ENCODE measurements at regions not wholly inside any gene's neighbourhood (a gene's known extent, or its start where the extent isn't known, plus 50 kb on each side); places are given as distances from the start of the nearest gene placed in this dataset.
A peak's percentile ranks its signal among the peaks of the same experiment; 100 is the strongest.

DNA sequence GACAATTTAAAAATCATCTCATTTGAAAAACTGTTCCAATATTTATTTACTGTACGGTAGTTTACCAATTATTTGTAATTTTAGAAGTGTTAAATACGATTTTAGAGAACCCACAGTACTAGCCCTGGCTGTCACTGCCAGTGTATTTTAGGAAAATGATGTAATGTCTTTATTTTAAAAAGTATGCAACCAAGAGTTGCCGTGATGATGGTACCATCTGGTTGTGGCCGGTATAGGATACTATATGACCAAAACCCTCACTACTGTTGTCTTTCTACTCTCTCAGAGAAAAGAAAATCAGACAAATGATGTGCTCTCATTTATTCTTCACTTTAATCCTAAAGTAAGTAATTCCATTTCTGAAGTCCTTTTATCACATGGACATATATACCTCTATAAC is 395.0 kb downstream of the FOXG1 start:
- H3K27me3 Mint-ChIP-seq, result no peaks in the 10 kb centered on the region
- peaks cover 0 to 4% (median 0%) of the 10 kb centered on the region in 7 donors for H3K9me3 Mint-ChIP-seq
- H3K36me3 ChIP-seq (ENCODE audit: control insufficient read depth, insufficient read depth, low read length), result no peaks in the 10 kb centered on the region
- no peaks in the 10 kb centered on the region for H3K27me3 ChIP-seq (ENCODE audit: control insufficient read depth, insufficient read depth, low read length)
- no peak overlapping the region for H3K4me3 Mint-ChIP-seq
- H3K36me3 Mint-ChIP-seq, result no peaks in the 10 kb centered on the region
- no peak overlapping the region for H3K27ac Mint-ChIP-seq
- no peak overlapping the region for H3K27ac ChIP-seq (ENCODE audit: insufficient read depth, low read length, poor library complexity, severe bottlenecking)
- no peaks in the 10 kb centered on the region for H3K4me1 Mint-ChIP-seq
- H3K4me3 ChIP-seq (ENCODE audit: low read depth, low read length), result no peak overlapping the region
- H3K4me1 ChIP-seq (ENCODE audit: control insufficient read depth, insufficient read depth, low read length, poor library complexity, severe bottlenecking), result no peaks in the 10 kb centered on the region
- H3K9me3 ChIP-seq (ENCODE audit: control insufficient read depth in 2 of 2, low read length in 2 of 2), result peaks cover 0 to 10% of the 10 kb centered on the region in 2 experiments
- DNase-seq (no peak), ATAC-seq (ENCODE audit: low read depth in 2 of 2) (no peak)

DNA sequence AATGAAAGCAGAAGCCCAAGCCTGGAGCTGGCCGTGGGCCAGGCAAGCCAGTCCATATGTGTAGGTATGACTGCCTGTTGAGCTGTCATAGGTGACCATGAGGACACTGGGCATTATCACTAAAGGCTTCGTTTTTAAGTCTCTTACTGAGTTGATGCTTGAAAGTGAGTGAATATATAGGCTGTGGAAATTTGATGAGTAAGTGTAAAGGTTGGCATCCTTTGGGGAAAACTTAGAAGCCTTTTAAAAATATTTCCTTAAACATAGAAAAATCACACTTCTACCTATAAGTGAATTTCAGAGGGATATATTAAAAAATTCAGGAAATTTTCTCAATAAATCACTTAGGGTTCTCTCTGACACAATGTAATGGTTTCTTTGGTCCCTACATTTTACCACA is 396.5 kb downstream of the FOXG1 start:
- Mint-ChIP-seq H3K9me3 (peaks cover 0 to 4% (median 0%) of the 10 kb centered on the region in 7 donors), H3K27ac (no peak overlapping the region), H3K4me3 (no peak overlapping the region), H3K36me3 (no peaks in the 10 kb centered on the region), H3K4me1 (no peaks in the 10 kb centered on the region), H3K27me3 (no peaks in the 10 kb centered on the region)
- no peak for DNase-seq
- Histone ChIP-seq H3K27me3 (ENCODE audit: control insufficient read depth, insufficient read depth, low read length) (no peaks in the 10 kb centered on the region), H3K9me3 (ENCODE audit: control insufficient read depth in 2 of 2, low read length in 2 of 2) (peaks cover 0 to 5% of the 10 kb centered on the region in 2 experiments), H3K4me3 (ENCODE audit: low read depth, low read length) (no peak overlapping the region), H3K36me3 (ENCODE audit: control insufficient read depth, insufficient read depth, low read length) (no peaks in the 10 kb centered on the region), H3K4me1 (ENCODE audit: control insufficient read depth, insufficient read depth, low read length, poor library complexity, severe bottlenecking) (no peaks in the 10 kb centered on the region), H3K27ac (ENCODE audit: insufficient read depth, low read length, poor library complexity, severe bottlenecking) (no peak overlapping the region)
- ATAC-seq (ENCODE audit: low read depth in 2 of 2), result no peak

DNA sequence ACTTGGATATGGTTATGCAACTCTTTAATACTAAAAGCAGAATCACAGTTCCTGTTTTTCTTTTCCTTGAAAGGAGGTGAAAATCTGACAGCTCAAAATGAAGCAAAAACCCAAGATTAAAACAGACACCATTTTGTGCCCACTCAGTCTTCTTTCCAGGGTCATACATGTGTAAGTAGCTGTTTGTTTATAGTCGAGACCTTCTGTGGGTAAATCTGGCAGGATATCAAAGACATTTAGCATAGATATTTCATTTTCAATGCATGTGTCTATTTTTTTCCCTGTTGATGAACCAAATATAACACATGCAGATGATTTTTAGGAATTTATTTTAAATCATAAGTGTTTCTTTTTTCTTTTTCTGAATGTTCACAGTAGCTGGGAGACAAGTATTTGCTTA is 398.8 kb downstream of the FOXG1 start:
- no peak overlapping the region for H3K4me3 ChIP-seq (ENCODE audit: low read depth, low read length)
- peaks cover 0 to 15% of the 10 kb centered on the region in 2 experiments for H3K9me3 ChIP-seq (ENCODE audit: control insufficient read depth in 2 of 2, low read length in 2 of 2)
- Mint-ChIP-seq H3K27ac (no peak overlapping the region), H3K9me3 (peaks cover 0 to 3% (median 1%) of the 10 kb centered on the region in 7 donors), H3K4me3 (no peak overlapping the region), H3K27me3 (no peaks in the 10 kb centered on the region), H3K36me3 (no peaks in the 10 kb centered on the region), H3K4me1 (no peaks in the 10 kb centered on the region)
- ATAC-seq (ENCODE audit: low read depth in 2 of 2) (no peak), DNase-seq (no peak)
- no peaks in the 10 kb centered on the region for H3K4me1 ChIP-seq (ENCODE audit: control insufficient read depth, insufficient read depth, low read length, poor library complexity, severe bottlenecking)
- no peaks in the 10 kb centered on the region for H3K27me3 ChIP-seq (ENCODE audit: control insufficient read depth, insufficient read depth, low read length)
- H3K27ac ChIP-seq (ENCODE audit: insufficient read depth, low read length, poor library complexity, severe bottlenecking), result no peak overlapping the region
- H3K36me3 ChIP-seq (ENCODE audit: control insufficient read depth, insufficient read depth, low read length), result no peaks in the 10 kb centered on the region

DNA sequence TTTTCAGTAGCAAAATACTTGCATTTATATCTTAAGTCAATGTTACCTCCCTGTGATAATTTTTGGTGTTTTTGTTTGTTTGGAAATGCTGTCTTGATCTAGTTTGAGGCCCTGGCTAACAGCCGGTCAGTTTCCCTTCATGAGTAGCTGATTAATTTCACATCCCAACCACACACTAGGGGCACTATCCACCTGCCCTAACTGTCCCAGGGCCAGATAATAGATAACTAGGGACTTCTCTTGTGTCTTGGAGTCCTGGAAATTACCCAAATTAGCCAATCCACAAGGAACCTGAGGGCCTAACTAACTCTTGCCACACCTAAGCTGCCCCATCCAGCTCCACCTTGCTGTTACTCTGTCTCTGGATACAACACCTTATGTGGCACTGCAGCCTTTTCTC is 399.9 kb downstream of the FOXG1 start:
- Histone ChIP-seq H3K4me3 (ENCODE audit: low read depth, low read length) (no peak overlapping the region), H3K4me1 (ENCODE audit: control insufficient read depth, insufficient read depth, low read length, poor library complexity, severe bottlenecking) (no peaks in the 10 kb centered on the region), H3K27me3 (ENCODE audit: control insufficient read depth, insufficient read depth, low read length) (no peaks in the 10 kb centered on the region), H3K36me3 (ENCODE audit: control insufficient read depth, insufficient read depth, low read length) (no peaks in the 10 kb centered on the region), H3K27ac (ENCODE audit: insufficient read depth, low read length, poor library complexity, severe bottlenecking) (no peak overlapping the region), H3K9me3 (ENCODE audit: control insufficient read depth in 2 of 2, low read length in 2 of 2) (peaks cover 0 to 17% of the 10 kb centered on the region in 2 experiments)
- Mint-ChIP-seq H3K9me3 (peaks cover 0 to 5% (median 3%) of the 10 kb centered on the region in 7 donors), H3K36me3 (no peaks in the 10 kb centered on the region), H3K4me3 (no peak overlapping the region), H3K27ac (no peak overlapping the region), H3K27me3 (no peaks in the 10 kb centered on the region), H3K4me1 (no peaks in the 10 kb centered on the region)
- DNase-seq, result no peak
- no peak for ATAC-seq (ENCODE audit: low read depth in 2 of 2)

DNA sequence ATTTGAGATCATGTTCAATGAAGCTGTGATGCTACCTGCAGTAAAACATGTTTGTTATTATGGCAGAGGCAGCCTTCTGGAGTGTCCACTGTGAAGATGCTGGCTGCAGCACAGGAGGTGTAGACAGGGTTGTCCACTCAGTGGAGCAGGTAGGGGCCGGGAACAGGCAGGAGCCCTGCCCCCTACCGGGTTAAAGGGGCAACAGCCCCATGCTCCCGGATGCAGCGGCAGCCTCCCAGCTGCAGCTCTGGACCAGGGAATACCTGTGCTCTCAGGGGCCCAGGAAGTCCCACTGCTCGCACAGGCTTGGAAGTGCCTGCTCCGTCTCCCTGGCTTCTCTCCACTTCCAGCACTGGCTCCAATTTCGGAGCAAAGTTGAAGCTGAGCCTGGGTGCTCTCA is 401.6 kb downstream of the FOXG1 start:
- Histone ChIP-seq H3K4me1 (ENCODE audit: control insufficient read depth, insufficient read depth, low read length, poor library complexity, severe bottlenecking) (no peaks in the 10 kb centered on the region), H3K27ac (ENCODE audit: insufficient read depth, low read length, poor library complexity, severe bottlenecking) (no peak overlapping the region), H3K36me3 (ENCODE audit: control insufficient read depth, insufficient read depth, low read length) (no peaks in the 10 kb centered on the region), H3K4me3 (ENCODE audit: low read depth, low read length) (no peak overlapping the region), H3K9me3 (ENCODE audit: control insufficient read depth in 2 of 2, low read length in 2 of 2) (peaks cover 0 to 11% of the 10 kb centered on the region in 2 experiments), H3K27me3 (ENCODE audit: control insufficient read depth, insufficient read depth, low read length) (no peaks in the 10 kb centered on the region)
- Mint-ChIP-seq H3K4me1 (no peaks in the 10 kb centered on the region), H3K9me3 (peaks cover 0 to 13% (median 5%) of the 10 kb centered on the region in 7 donors), H3K27ac (no peak overlapping the region), H3K4me3 (no peak overlapping the region), H3K27me3 (no peaks in the 10 kb centered on the region), H3K36me3 (no peaks in the 10 kb centered on the region)
- ATAC-seq (ENCODE audit: low read depth in 2 of 2), result no peak
- DNase-seq, result no peak

DNA sequence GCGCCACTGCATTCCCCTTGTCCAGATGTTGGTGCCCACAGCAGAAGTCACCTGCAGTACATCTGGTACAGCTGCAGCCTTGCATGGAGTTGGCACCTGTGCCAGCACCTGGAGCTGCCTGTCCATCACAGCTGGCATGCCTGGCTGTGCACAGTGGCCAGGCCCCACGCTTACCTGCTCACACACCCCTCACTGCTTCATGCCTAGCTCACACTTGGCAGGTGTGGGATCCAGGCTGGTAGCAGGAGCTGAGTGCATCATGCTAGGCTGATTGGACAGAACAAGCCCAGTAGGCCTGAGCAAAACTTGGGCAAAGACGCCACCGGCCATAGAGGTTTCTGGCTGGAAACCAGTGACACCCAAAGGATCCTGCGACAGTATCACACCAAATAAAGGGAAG is 402.8 kb downstream of the FOXG1 start:
- Mint-ChIP-seq H3K27me3 (no peaks in the 10 kb centered on the region), H3K9me3 (peaks cover 0 to 19% (median 7%) of the 10 kb centered on the region in 7 donors), H3K4me3 (no peak overlapping the region), H3K27ac (no peak overlapping the region), H3K4me1 (no peaks in the 10 kb centered on the region), H3K36me3 (no peaks in the 10 kb centered on the region)
- H3K27ac ChIP-seq (ENCODE audit: insufficient read depth, low read length, poor library complexity, severe bottlenecking), result no peak overlapping the region
- H3K4me3 ChIP-seq (ENCODE audit: low read depth, low read length), result no peak overlapping the region
- ATAC-seq (ENCODE audit: low read depth in 2 of 2) (no peak), DNase-seq (no peak)
- no peaks in the 10 kb centered on the region for H3K36me3 ChIP-seq (ENCODE audit: control insufficient read depth, insufficient read depth, low read length)
- H3K27me3 ChIP-seq (ENCODE audit: control insufficient read depth, insufficient read depth, low read length), result no peaks in the 10 kb centered on the region
- no peaks in the 10 kb centered on the region for H3K4me1 ChIP-seq (ENCODE audit: control insufficient read depth, insufficient read depth, low read length, poor library complexity, severe bottlenecking)
- peaks cover 0 to 11% of the 10 kb centered on the region in 2 experiments for H3K9me3 ChIP-seq (ENCODE audit: control insufficient read depth in 2 of 2, low read length in 2 of 2)

DNA sequence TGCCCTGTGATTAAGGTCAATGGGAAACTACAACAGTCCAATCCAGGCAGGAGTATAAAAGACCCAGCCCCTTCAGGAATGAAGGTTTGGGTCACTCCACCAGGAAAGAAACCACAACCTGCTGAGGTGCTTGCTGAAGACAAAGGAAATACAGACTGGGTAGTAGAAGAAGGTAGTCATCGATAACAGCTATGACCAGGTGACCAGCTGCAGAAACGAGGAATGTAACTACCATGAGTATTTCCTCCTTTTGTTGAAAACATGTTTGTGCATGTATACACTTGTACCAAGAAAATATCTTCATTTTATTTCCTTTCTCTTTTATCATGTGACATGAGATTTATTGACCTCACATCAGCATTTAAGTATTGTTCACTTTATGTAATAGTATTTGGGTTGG is 409.1 kb downstream of the FOXG1 start:
- no peak for ATAC-seq (ENCODE audit: low read depth in 2 of 2)
- Histone ChIP-seq H3K27me3 (ENCODE audit: control insufficient read depth, insufficient read depth, low read length) (no peaks in the 10 kb centered on the region), H3K4me1 (ENCODE audit: control insufficient read depth, insufficient read depth, low read length, poor library complexity, severe bottlenecking) (no peaks in the 10 kb centered on the region), H3K4me3 (ENCODE audit: low read depth, low read length) (no peak overlapping the region), H3K9me3 (ENCODE audit: control insufficient read depth in 2 of 2, low read length in 2 of 2) (peaks cover 0 to 4% of the 10 kb centered on the region in 2 experiments), H3K27ac (ENCODE audit: insufficient read depth, low read length, poor library complexity, severe bottlenecking) (no peak overlapping the region), H3K36me3 (ENCODE audit: control insufficient read depth, insufficient read depth, low read length) (no peaks in the 10 kb centered on the region)
- DNase-seq, result no peak
- Mint-ChIP-seq H3K4me1 (no peaks in the 10 kb centered on the region), H3K27me3 (no peaks in the 10 kb centered on the region), H3K9me3 (peaks cover 5 to 31% (median 14%) of the 10 kb centered on the region in 7 donors), H3K4me3 (no peak overlapping the region), H3K36me3 (no peaks in the 10 kb centered on the region), H3K27ac (no peak overlapping the region)

DNA sequence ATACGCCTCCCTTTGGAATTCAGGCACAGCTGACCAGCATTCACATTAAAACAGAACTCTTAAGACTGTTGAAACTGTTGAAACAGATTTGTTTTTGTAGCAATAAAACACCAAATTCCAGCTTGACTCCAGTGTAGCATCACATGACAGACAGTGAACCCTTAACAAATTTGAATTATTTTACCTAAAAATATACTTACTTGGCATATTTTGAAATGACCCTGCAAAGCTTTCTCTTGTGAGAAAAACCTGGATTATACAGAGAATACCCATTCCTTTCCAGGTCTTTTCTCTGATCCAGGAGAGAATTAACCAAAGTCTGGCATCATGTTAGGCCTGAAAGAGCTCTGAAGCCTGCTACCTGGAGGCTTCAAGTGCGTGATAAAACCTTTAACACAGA is 410.3 kb downstream of the FOXG1 start:
- no peak overlapping the region for H3K27ac Mint-ChIP-seq
- Histone ChIP-seq H3K4me3 (ENCODE audit: low read depth, low read length) (no peak overlapping the region), H3K27me3 (ENCODE audit: control insufficient read depth, insufficient read depth, low read length) (no peaks in the 10 kb centered on the region), H3K27ac (ENCODE audit: insufficient read depth, low read length, poor library complexity, severe bottlenecking) (no peak overlapping the region), H3K36me3 (ENCODE audit: control insufficient read depth, insufficient read depth, low read length) (no peaks in the 10 kb centered on the region), H3K9me3 (ENCODE audit: control insufficient read depth in 2 of 2, low read length in 2 of 2) (peaks cover 0 to 4% of the 10 kb centered on the region in 2 experiments), H3K4me1 (ENCODE audit: control insufficient read depth, insufficient read depth, low read length, poor library complexity, severe bottlenecking) (no peaks in the 10 kb centered on the region)
- no peak for ATAC-seq (ENCODE audit: low read depth in 2 of 2)
- no peak for DNase-seq
- H3K27me3 Mint-ChIP-seq, result no peaks in the 10 kb centered on the region
- H3K36me3 Mint-ChIP-seq, result no peaks in the 10 kb centered on the region
- peak overlapping the region in 1 of 4 donors; percentile 35 for H3K4me3 Mint-ChIP-seq
- H3K9me3 Mint-ChIP-seq, result peaks cover 1 to 29% (median 9%) of the 10 kb centered on the region in 7 donors
- H3K4me1 Mint-ChIP-seq, result no peaks in the 10 kb centered on the region
